GM18511 (cell line): ENCODE measurements at regions not wholly inside any gene's neighbourhood (a gene's known extent, or its start where the extent isn't known, plus 50 kb on each side); places are given as distances from the start of the nearest gene placed in this dataset.
"Not testable (repeated sequence)": the region's sequence is repeated elsewhere in the genome, so short reads cannot be mapped to it uniquely, and the experiment has no call there.

Experiments used
- ATAC-seq: cut with Tn5 transposase; IDR thresholded peaks from one replicate; pipeline ENCODE4 v1.9.1; 2021; ENCODE audit warnings: mild to moderate bottlenecking, moderate library complexity; ENCODE audit not compliant: unreplicated experiment

- no peak for ATAC-seq
These were observed 624.8 kb downstream of the MID1IP1 start for GRCh38 chrX:39426101-39426500.

- ATAC-seq = no peak
These were observed 626.2 kb downstream of the MID1IP1 start for GRCh38 chrX:39427492-39427891.

GRCh38 chrX:39427906-39428305 lies 626.6 kb downstream of the MID1IP1 start:
- no peak for ATAC-seq

GRCh38 chrX:39430551-39430950 lies 629.3 kb downstream of the MID1IP1 start:
- ATAC-seq = no peak

GRCh38 chrX:39431893-39432292 lies 630.6 kb downstream of the MID1IP1 start:
- ATAC-seq = no peak

- not testable (repeated sequence) for ATAC-seq
These were observed 633.4 kb downstream of the MID1IP1 start for GRCh38 chrX:39434671-39435070.

- not testable (repeated sequence) for ATAC-seq
These were observed 635.3 kb downstream of the MID1IP1 start for GRCh38 chrX:39436538-39436937.

GRCh38 chrX:39437670-39438441 lies 636.6 kb downstream of the MID1IP1 start:
- ATAC-seq = no peak

GRCh38 chrX:39438603-39439602 lies 637.6 kb downstream of the MID1IP1 start:
- no peak for ATAC-seq

GRCh38 chrX:39439906-39440798 lies 638.9 kb downstream of the MID1IP1 start:
- ATAC-seq = peak; percentile 74

GRCh38 chrX:39440799-39441284 lies 639.6 kb downstream of the MID1IP1 start:
- peak; percentile 15 for ATAC-seq

GRCh38 chrX:39442332-39442731 lies 641.1 kb downstream of the MID1IP1 start:
- ATAC-seq = no peak

- no peak for ATAC-seq
These were observed 642.0 kb downstream of the MID1IP1 start for GRCh38 chrX:39443240-39443639.

GRCh38 chrX:39445336-39445735 lies 644.1 kb downstream of the MID1IP1 start:
- ATAC-seq = no peak

- ATAC-seq = no peak
These were observed 648.1 kb downstream of the MID1IP1 start for GRCh38 chrX:39449352-39449751.

- ATAC-seq = no peak
These were observed 647.4 kb downstream of the BCOR start for GRCh38 chrX:39450234-39450977.

- no peak for ATAC-seq
These were observed 646.7 kb downstream of the BCOR start for GRCh38 chrX:39451046-39451445.

- no peak for ATAC-seq
These were observed 645.4 kb downstream of the BCOR start for GRCh38 chrX:39452401-39452800.

- ATAC-seq = no peak
These were observed 643.7 kb downstream of the BCOR start for GRCh38 chrX:39453889-39454621.
